MM.1S (cell line): ENCODE measurements at regions not wholly inside any gene's neighbourhood (a gene's known extent, or its start where the extent isn't known, plus 50 kb on each side); places are given as distances from the start of the nearest gene placed in this dataset.
"Not testable (repeated sequence)": the region's sequence is repeated elsewhere in the genome, so short reads cannot be mapped to it uniquely, and the experiment has no call there.

Experiments
- CTCF ChIP-seq: fragments of 300-600 bp; sonication (generic); IDR thresholded peaks from 2 replicates; pipeline ENCODE4 v1.5.1; 2016; ENCODE audit warnings: antibody characterized with exemption, low read length, mixed read lengths
- EZH2phosphoT487 ChIP-seq: fragments of 300-600 bp; sonication (generic); IDR thresholded peaks from 2 replicates; pipeline ENCODE4 v1.6.1; 2018; ENCODE audit warnings: antibody characterized with exemption, low read length

DNA sequence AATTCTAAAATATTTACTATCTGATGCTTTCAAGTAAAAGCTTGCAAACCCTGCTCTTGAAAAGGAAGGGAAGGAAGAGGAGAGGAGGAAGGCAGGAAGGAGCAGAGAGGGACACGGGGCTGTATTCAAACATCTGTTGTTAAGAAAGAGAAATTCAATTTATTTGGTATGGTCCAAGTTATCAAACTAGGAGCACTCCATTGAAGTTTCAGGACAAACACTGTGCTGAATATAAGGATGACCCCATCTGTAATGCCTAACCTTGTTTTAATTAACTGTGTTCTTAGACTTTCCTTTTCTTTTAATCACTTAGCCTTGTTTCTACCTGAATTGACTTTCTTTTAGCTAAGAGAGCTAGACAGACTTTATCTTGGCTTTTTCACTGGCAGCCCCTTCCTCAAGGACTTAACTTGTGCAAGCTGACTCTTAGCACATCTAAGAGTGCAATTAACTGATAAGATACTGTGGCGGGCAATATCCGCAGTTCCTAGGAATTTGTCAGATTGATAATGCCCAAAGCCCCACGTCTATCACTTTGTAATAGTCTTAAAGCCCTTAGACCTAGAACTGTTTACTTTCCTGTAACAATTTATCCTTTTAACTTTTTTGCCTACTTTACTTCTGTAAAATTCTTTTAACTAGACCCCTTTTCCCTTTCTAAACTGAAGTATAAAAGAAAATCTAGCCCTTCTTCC is 123.2 kb upstream of the KRTAP5-11 start:
- TF ChIP-seq CTCF, EZH2phosphoT487: not testable (repeated sequence)
